ENCODE measurements at regions not wholly inside any gene's neighbourhood (a gene's known extent, or its start where the extent isn't known, plus 50 kb on each side); places are given as distances from the start of the nearest gene placed in this dataset.

DNA sequence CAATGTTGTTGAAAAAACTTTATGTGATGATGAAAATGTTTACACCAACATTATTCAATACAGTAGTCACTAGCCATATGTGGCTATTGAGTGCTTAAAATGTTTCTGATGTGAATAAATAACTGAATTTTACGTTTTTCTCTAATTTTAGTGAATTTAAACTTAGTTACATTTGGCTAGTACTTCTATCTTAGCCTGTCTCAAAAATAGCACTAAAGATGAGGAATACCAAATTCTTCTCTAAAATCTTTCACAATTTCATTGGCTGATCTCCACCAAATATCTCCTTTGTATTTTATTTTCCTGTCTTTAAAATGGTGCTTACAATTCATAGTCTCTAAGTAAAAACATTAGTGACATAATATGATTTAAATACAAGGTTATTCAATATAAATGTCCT lies 83.7 kb upstream of the RND3 start:
- no peak for DNase-seq

- no peak for DNase-seq
These were observed 83.2 kb upstream of the RND3 start for GRCh38 chr2:150570712-150571111.

- DNase-seq = no peak
These were observed 82.3 kb upstream of the RND3 start for GRCh38 chr2:150569761-150570160.

DNA sequence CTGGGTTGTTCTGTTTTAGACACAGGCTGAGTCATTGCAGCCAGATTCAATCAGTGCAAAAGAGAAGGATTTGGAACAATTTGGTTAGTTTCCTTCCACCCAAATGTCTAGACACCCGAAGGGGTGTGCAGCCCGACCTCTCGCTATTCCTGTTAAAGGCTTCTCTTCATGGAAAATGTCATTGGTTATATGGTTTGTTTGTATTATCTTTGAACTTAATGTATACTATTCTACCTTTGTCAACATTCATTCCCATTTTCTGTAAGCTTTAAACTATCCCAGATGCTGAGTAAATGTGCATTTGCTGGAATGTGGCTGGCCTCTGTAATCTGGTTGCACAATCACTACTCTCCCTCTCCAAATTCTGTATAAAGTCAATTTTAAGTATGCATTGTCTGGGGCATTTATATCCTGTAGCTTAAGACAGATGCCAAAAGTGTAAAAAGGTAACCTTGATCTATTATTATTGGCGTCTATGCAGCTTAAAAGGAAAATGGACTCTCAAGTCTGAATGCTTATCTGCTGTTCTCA lies 80.4 kb upstream of the RND3 start:
- DNase-seq = no peak

DNA sequence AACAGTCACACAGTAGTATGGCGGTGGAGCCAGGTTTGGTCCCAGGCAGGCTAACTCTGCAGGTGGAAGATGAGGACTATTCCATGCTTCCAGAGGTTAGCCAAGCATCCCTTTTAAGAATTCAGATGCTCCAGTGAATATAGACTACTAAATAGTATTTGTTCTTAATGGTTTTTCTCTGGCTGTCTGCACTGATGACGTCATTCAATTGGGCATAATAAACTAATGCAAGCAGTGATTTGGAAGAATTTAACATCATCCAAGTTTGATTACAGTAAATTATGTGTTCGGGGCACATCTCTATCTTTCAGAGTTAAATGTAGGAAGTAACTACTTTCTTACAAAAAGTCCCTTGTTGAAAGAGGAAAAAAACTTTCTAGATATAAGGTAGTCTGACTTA lies 78.8 kb upstream of the RND3 start:
- DNase-seq = no peak

GRCh38 chr2:150561076-150561475 lies 73.6 kb upstream of the RND3 start:
- DNase-seq = no peak

DNA sequence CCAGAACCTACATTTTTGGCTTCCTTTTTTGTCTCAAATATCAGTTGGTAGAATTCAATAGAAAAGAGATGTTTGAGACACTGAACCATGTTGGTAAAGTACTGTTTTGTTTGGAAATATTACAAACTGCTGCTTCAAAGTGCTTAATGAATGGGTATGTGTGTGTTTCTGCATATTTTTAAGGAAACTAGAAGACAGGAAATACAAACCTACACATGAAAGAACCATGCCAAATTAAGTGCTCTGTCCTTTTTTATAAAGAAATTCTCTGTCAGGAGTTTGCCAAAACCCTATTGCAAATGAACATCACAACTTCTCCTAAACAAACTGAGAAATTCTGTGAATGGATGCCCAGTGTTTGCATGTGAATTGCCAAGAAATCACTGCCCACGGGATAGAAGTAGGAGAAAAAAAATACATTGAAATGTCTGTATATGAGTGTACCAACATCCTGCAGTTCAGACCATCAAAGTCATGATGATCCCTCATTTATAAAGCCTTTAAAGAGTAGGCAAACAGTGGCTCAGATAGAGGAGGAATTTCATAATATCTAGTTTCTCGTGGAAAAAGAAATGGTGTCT lies 69.6 kb upstream of the RND3 start:
- no peak for DNase-seq

DNA sequence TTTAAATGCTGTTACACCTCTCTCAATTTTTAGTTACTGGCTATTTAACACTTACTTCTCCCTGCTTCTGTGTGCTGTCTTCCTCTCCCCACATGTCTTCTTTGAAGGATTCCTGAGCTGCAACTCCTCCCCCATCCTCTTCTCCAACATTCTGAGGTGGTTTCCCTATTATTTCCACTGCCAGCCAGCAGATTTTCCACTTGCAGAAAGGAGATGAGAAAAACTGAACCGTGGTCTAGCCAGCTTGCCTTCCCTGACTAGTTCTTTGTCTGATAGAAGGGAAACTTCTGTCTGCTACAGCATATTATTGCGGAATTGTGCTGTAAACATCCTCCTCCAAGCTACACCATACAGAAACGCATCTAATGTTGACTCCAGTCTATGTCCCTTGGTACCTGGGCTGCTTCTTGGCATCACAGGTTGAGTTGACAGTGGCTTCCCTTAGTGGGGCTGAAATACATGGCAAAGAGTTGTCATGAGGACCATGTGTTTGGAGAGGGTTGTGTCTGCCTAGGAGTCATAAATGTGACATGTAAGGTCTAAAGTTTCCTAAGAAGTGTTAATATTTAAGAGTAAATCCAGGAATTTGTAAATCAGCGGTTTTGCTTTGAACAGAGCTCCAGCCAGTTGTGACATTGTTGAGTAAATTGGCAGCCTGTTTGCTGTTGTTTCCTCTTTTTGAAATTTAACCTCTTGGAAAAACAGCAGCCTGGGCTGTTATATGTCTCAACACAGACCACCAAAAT lies 68.3 kb upstream of the RND3 start:
- DNase-seq = no peak

- DNase-seq = no peak
These were observed 66.6 kb upstream of the RND3 start for GRCh38 chr2:150554046-150554445.

GRCh38 chr2:150552041-150552820 lies 64.8 kb upstream of the RND3 start:
- DNase-seq = no peak

DNA sequence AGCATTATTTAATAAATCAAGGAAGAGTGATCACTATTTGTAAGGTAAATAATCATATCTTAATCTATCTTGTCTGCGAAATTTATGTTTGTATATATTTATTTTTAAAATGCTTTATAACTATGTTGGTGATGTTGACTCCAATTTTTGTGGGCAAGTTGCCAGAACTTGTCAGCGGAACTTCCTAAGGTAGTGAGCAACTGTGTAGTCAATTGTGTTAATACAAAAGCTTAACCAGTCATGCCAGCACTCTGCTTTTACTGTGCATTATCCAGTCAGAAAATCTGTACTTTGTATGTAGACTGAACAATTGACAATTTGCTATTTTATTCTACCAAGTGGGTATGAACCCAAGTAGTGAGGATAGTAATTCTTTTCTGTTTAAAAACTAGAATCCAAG lies 61.9 kb upstream of the RND3 start:
- DNase-seq = no peak

- DNase-seq = no peak
These were observed 61.1 kb upstream of the RND3 start for GRCh38 chr2:150548527-150548926.

- DNase-seq = no peak
These were observed 58.4 kb upstream of the RND3 start for GRCh38 chr2:150545916-150546315.

DNA sequence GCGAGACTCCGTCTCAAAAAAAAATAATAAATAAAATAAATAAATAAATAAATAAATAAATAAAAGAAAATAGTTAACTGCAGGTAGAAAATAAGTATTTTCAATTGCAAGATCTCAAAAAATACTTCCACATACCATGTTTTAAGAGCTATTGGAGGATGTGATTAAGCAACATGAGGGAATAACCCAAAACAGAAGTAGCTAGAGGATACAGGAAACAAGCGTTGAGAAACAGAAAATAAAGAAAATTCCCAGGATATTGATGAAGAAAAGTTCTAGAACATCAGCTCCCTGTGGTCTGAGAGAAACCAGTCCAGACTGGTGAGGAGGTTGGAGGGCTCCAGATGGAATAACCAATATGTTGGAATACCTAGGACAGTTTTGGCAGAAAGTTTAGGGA lies 57.3 kb upstream of the RND3 start:
- DNase-seq = no peak

GRCh38 chr2:150542692-150543091 lies 55.2 kb upstream of the RND3 start:
- DNase-seq = no peak

DNA sequence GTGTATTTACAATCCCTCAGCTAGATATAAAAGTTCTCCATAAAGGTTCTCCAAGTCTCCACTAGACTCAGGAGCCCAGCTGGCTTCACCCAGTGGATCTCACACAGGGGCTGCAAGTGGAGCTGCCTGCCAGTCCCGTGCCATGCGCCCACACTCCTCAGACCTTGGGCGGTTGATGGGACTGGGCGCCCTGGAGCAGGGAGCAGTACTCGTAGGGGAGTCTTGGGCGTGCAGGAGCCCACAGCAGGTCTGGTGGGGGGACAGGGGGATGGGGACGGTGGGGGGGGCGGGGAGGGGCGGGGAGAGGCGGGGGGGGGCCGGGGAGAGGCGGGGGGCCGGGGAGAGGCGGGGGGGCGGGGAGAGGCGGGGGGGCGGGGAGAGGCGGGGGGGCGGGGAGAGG lies 54.7 kb upstream of the RND3 start:
- DNase-seq = no peak

- no peak for DNase-seq
These were observed 51.3 kb upstream of the RND3 start for GRCh38 chr2:150538651-150539201.

Data from stimulated activated CD4-positive, alpha-beta T cell treated with anti-CD3 and anti-CD28 coated beads, Interleukin-2, amount 100 ng/mL, for 24 hours (primary cell).